ENCODE measurements at regions not wholly inside any gene's neighbourhood (a gene's known extent, or its start where the extent isn't known, plus 50 kb on each side); places are given as distances from the start of the nearest gene placed in this dataset.

GRCh38 chr10:132993271-132994184 is 51.2 kb upstream of the CFAP46 start:
- TF ChIP-seq CTCF (IDR thresholded peaks at IDR 0.05; ENCODE audit: insufficient read depth, low read length) (no peak), POLR2AphosphoS5 (IDR thresholded peaks at IDR 0.05; ENCODE audit: low read depth) (no peak), REST (IDR thresholded peaks at IDR 0.05; ENCODE audit: insufficient replicate concordance, low read depth) (no peak), GABPA (IDR thresholded peaks at IDR 0.05; ENCODE audit: low read depth) (no peak)
